GM23248 (cell line): ENCODE measurements at regions not wholly inside any gene's neighbourhood (a gene's known extent, or its start where the extent isn't known, plus 50 kb on each side); places are given as distances from the start of the nearest gene placed in this dataset.

ENCODE experiments used
- EZH2 ChIP-seq: fragments of 200-600 bp; sonication (generic); IDR thresholded peaks from 2 replicates; pipeline ENCODE4 v1.6.1; 2018; ENCODE audit warnings: antibody characterized with exemption, mild to moderate bottlenecking; ENCODE audit not compliant: insufficient read depth, poor library complexity, severe bottlenecking
- EZH2phosphoT487 ChIP-seq: fragments of 200-600 bp; sonication (generic); IDR thresholded peaks from 2 replicates; pipeline ENCODE4 v1.6.1; 2018; ENCODE audit warnings: antibody characterized with exemption, moderate library complexity, mild to moderate bottlenecking, low read depth; ENCODE audit not compliant: insufficient read depth

GRCh38 chr11:76282172-76282571 is 75.9 kb upstream of the WNT11 start:
- no peak for TF ChIP-seq EZH2
- TF ChIP-seq EZH2phosphoT487 = no peak
